Renal cortex interstitium (tissue), 11 donors: ENCODE measurements at regions not wholly inside any gene's neighbourhood (a gene's known extent, or its start where the extent isn't known, plus 50 kb on each side); places are given as distances from the start of the nearest gene placed in this dataset.

Experiments used
- DNase-seq, 11 donors: peaks; one replicate each; pipeline ENCODE4 v3.0.0-alpha.2; 2013; ENCODE audit warnings: low read depth in 9 of 11, low spot score in 4 of 11; ENCODE audit errors: extremely low read depth in 1 of 11

DNA sequence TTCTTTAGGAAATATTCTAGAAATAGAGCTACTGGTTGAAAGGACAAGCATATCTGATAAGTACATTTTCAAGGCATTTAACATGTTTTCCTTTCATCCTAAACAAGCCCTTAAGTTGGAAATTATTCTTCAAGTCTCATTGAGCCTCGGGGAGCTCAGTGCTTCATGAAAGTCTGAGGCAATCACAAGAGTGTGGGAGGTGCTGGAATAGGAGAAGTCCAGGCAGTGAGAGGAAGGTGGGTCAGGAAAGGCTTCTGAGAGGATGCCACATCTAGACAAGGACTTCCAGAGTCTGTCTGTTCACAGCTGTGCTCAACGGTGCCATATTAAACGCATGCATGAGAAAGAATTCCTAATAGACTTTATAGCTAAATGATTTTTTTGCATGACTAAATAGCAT lies 69.8 kb downstream of the CD83 start:
- no peak for DNase-seq

DNA sequence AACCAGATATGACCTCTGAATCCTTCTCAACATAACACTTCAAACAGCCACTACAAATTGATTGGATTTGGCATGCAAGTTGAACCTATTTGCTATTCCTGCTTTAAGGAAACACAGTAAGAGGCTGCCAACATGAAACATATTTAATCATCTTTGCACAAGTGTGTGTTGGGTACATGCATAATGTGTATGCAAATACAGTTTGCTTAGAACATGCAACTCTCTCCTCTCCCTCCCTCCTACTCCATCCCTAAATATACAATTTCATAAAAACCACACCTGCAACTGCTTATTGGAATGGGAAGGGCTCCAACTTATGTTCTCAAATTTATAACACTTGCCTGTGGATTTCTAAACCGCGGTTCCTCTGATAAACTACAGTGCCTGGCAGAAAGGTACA lies 71.5 kb downstream of the CD83 start:
- no peak for DNase-seq

DNA sequence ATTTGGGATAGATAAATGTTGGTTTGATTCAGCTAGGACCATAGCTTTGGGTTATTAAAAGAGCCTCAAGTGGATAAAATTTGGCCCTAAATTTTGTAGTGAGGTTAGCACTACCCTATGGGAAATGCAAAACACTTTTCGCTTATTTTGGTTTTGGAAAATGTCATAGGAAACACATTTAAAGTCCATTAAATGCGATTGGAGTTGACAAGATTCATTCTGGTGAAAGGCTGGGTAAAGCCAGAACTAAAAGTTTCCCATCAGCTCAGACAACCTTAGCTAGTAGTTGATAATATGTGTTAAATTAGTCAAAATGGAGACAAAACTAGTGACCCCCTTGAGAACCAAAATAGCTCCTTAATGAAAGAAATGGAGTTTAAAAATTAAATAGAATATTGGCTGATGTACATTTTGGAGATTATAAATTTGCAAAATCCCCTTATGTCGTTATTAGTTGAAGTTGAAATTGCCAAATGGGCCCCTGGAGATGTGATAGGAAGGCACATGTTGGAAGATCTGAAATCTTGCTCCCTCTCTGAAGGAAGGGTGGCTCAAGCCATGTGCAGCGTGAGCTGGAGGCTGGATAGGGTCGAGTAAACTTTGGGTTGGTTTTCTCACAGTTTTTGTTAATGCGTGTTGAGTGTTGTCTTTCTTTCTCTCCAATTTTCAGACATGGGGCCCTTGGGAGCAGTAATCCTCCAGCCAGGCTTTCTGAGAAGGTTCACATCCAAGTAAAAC lies 72.8 kb downstream of the CD83 start:
- no peak for DNase-seq

DNA sequence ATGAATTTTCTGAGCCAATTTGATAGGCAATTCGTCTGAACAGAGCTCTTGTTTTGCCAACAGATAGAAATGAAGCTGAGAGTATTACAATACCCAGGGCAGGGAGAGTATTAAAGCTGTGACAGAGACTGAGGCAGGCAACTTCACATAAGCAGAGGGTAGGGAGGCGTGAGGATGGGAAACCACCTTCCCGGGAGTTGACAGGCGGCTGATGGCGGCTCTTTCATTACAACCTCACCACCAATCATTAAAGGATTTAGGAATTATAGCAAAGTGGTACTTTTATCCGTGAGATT lies 73.3 kb downstream of the CD83 start:
- DNase-seq, result no peak

DNA sequence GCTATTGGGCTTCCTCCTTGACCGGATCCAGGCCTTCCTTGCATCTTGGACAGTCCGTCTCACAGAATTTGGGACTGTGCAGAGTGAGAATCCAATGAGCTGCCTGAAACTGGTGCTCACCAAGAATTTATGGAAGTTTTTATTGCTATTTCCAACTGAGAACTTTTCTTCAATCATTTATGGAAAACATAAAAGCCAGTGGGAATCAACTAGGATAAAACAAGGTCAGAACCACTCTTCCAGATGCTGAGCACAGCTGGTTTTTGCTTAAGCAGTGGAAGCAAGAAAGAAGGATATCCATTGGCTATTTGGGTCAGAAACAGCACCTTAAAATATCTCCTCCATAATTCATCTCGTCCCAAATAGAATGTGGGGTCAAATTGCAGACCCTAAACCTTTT lies 74.2 kb downstream of the CD83 start:
- DNase-seq, result no peak

DNA sequence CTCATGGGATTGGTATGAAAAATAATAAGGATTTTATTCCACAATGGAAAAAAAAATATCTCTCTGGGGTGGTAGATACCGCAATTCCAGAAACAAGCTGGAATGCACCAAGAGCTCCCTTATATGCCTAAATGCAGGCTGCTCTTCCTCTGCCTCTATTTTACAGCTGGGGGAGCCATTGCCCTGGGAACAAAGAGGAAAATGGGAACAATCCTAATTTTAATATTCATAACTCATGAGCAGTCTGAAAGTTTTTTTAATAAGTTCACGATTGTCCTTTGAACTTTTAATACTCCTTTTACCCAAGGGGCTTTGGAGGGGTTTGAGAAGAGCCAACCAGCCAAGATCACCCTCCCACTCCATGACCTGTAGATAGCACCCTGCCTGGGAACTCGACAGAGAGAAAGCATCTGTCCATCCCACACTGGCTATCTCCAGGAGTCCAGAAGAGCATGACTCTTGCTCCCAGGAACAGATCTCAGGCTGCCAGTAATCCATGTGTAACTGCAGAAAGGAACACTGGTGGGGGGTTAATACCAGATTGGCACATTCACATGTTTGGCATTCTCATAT lies 74.7 kb downstream of the CD83 start:
- no peak for DNase-seq

DNA sequence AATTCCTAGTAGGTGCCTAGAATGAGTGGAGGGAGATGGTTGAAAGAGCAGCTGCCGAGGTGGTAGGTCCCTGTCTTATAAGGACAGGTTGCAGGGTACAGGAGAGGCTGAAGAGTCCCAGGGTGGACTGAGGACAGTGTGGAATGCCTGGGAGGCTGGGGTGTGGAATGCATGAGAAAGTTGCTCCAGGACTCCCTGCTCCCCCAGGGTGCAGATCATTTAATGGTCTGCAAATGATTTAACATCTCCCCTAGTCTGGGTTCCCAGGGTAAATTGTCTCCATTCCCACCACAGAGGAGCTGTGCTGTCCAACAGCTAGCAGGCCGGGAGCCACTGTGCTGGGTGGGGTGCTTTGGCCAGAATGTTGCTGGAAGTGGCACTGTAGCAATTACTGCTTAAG lies 76.0 kb downstream of the CD83 start:
- DNase-seq, result peak in 1 of 11 donors; percentile 17

DNA sequence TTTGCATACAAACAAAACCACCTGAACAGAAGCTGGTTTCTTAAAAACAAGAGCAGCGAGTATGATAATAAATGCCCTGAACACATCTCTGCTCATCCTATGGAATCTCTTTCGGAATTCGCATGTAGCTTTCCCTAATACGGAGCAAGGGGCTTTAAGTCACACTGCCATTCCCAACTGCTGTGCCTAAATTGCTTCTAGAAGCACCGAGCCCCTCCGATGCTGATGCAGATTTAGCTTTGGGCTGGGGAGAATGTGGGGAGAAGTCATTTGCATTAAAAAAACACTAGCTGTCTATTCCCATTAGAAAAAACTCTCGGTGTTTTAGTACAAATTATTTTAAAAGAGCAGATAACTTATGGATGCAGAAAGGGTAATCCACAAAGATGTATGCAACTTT lies 76.9 kb downstream of the CD83 start:
- DNase-seq, result no peak

DNA sequence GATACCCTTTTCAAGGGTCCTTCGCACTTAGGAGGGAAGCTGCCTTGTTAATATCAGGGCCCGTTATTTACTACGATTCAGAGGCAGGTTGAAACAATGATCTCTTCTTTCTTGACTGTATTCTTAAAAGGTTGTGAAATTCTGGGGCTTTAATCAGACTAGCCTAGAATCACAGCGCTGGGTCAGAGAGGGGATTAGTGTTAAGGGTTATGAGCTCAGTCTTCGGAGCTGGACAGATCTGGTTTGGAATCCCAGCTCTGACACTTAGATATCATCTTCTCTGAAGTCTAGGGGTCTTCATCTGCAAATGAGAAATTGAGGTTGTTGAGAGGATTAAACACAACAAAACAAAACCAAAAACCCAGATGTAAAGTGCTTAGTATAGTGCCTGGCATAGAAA lies 77.4 kb downstream of the CD83 start:
- no peak for DNase-seq

DNA sequence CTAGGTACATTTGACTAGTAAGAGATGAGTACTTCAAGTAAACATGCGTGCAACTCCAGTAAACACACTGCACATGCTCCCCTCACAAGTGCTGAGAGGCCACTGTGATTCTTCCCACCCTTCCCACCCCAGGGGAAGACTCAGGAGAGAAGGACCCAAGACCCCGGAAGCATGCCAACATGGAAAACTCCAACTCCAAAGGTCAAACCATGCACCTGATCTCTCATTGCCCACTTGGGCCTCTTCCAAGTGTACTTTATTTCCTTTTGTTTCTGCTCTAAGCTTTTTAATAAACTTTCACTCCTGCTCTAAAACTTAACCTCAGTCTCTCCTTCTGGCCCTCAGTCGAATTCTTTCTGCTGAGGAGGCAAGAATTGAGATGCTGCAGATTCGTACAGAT lies 78.5 kb downstream of the CD83 start:
- DNase-seq, result no peak

DNA sequence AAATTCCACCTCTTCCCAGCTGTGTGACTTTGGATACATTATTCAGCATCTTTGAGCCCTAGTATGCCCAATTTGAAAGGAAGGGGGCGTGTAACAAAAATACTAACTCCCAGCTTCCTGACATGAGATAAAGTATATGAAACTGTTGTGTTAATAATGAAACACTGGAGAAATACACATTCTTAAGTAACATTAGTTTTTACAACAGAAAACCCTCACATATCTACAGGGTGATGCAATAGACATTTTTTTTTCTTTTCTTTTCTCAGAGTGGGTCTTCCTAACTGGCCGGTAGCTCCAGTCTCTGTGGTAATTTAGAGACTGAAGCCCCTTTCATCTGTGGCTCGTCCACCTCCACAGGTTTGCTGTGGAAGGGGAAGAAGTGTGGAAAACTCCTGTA lies 79.5 kb downstream of the CD83 start:
- no peak for DNase-seq

DNA sequence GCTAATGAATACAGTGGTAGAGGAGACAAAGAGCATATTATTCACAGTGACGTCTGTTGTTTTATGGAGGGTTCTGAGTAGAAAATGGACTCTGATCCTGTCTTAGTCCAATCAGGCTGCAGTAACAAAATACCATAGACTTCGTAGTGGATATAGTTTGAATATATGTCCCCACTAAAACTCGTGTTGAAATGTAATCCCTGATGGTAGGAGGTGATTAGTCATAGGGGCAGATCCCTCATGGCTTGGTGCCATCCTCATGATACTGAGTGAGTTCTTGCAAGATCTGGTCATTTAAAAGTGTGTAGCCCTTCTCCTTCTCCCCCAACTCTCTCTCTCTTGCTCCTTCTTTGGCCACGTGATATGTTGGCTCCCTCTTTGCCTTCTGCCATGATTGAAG lies 82.5 kb downstream of the CD83 start:
- DNase-seq, result no peak

DNA sequence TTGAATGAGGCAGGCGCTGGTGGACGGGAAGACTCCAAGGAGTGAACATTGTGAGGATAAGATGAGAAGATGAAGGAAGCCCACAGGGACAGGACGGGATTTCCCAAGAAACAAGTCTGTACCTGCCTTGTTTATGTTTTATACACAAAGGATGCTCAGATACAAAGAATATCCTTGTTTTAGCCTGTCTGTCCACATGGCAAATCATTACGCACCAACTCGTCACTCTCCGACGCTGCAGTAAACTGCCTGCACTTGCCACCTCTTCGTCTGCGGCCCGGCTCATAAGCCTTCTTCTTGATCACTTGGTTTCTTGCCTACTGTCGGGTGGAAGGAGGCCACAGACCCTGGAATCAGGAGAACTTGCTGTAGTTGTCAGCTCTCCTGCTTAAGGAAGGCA lies 85.4 kb downstream of the CD83 start:
- DNase-seq, result no peak

DNA sequence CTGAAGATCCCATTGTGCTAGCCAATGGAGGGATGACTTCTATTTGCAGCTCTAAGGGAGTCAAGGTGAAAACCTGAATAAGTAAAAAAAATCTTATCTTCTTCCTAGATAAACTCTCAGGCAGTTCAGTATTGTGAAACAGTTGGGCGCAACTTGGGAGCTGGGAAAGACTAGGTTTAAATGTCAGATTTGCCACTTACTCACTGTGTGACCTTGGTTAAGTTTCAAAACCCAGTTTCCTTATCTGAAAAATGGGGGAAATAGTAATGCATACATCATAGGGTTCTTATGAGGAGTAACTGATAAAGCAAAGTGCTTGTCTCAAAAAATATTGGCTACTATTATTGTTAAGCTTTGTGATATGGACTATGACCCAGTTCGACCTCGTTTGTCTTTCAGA lies 88.8 kb downstream of the CD83 start:
- no peak for DNase-seq

DNA sequence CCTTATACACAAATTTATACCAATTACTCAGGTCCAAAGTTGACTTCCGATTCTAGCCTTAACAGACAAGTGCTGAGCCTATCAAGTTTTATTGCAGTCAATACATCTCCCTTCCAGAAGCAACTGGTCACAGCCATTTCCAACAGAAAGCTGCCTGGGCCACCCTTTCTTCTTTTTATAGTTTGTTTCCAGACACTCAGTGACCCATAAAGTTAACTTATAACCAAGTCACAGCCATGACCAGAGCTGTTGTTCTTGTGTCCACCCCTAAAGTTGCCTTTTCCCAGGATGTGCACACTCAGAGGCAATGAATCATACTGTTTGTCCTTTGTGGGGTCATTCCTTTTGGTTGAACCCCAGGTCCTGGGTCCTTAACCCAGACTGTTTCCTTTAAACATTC lies 89.9 kb downstream of the CD83 start:
- peak in 7 of 11 donors; percentile 50 to 68 (median 63) for DNase-seq

DNA sequence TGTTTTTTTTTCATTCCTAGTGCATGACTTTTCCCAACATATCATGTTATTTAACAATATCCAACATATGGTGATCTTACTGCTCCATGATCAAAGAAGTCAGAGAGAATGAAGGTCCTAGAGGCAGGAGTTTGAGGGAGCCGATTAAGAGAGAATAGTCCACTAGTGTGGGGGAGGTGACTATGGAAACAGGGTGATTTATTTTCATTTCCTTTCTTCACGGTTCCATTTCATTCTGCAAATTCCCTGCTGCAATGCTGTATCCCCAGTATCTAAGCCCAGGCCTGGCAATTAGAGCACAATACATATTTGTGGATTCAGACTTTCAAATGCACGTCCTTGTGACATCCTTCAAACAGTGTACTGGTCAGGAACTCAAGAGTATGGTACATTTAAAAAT lies 91.4 kb downstream of the CD83 start:
- DNase-seq, result peak in 1 of 11 donors; percentile 22

DNA sequence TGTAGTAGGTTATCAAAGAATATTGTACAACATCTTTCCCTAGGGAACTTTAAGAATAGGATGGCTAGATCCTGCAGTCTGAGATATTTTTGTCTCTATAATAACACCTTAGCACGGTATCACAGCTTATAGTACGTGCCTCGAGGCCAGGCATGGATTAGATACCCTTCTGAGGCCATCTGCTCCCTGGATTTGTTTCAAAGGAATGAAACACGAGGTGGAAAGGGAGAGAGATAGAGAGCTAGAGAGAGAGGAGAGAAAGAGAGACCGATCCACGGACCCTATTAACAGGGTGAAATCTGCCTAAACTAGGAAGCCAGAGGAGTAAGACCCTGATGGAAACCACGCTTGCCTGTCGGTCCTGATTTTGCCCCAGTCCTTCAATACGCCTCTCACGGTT lies 92.5 kb downstream of the CD83 start:
- DNase-seq, result no peak

DNA sequence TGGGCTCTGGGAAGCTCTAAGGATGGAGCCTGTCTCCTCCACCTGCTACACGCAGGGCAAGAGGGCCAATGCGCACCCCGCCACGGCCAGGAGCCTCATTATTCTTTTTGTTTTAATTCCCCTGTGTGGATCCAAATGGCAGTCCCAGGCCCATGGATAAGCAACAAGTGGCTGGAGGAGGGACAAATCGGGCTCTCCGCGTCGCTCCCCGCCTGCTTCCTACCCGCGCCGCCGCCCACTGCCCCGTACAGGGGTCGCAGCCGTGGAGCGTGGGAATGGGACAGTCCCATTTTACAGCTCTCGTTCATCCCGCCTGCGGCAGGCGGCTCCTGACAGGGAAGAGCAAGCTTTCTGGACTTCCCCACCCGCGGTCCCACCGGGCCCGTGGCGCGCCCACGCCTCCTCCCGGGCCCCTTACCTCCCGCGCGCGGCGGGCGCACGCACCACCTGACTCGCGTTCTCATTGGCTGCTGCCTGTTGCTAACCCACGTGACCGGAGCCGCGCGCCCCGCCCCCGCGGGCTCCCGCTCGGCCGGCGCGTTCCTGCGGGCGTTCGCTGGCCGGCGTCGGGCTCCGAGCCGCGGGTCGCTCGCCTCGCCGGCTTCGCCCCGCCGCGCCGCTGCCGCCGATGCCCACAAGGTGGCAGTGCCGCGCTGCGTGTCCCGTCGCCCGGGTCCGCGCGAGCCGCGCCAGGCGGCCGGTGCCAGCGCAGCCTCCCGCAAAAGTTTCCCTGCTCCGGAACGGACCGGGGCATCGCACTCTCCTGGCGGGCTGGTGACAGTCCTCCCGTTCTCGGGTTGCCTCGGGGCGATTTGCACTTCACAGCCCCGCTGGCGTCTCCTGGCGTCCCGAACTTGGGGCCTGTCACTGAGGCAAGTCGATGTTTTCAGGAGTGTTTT lies 93.3 kb downstream of the CD83 start:
- DNase-seq, result peak in 10 of 11 donors; percentile 81 to 92 (median 88)

DNA sequence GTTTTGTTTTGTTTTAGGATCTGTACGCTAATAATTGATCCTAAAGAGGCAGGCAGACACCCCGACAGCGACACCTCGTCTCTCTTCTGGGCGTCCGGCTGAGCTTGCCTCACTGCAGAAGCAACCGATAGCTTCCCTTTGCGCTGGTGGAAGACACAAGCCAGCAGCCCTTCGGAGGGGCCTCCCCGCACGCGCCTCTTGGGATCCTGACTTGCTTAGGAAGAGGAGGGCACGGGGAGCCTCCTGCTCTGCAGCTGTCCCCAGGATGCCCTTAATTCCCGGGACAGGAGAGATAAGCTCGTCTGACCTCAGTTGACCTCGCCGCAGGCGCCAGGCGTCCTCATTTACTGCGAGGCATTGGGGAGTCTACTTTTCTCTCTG lies 94.0 kb downstream of the CD83 start:
- DNase-seq, result peak in 3 of 11 donors; percentile 30 to 43 (median 40)

DNA sequence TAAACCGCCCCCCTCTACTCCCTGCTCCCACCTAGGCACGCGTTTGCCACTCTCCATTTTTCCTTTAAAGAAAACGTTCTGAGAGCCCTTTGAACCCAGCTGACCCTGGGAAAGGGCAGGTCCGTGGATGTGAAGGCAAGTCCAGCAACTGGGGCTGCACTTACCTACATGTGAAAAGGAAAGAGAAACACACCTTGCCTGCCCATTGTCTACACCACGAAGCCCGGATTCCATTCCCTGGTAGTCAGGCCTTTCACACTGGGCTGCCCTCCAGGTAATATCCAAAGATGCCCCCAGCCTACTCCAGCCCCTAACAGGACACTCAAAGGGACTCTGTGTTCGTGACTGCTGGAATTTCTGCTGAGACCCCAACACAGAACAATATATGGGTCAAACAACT lies 94.4 kb downstream of the CD83 start:
- no peak for DNase-seq
